HUDEP-2 (cell line): ENCODE measurements at regions not wholly inside any gene's neighbourhood (a gene's known extent, or its start where the extent isn't known, plus 50 kb on each side); places are given as distances from the start of the nearest gene placed in this dataset.

Experiments
- DNase-seq, 76 experiments: peaks; one replicate each; lab custom pipeline; 2025; ENCODE audit not compliant: unreplicated experiment in 76 of 76; lab: John Stamatoyannopoulos, UW

DNA sequence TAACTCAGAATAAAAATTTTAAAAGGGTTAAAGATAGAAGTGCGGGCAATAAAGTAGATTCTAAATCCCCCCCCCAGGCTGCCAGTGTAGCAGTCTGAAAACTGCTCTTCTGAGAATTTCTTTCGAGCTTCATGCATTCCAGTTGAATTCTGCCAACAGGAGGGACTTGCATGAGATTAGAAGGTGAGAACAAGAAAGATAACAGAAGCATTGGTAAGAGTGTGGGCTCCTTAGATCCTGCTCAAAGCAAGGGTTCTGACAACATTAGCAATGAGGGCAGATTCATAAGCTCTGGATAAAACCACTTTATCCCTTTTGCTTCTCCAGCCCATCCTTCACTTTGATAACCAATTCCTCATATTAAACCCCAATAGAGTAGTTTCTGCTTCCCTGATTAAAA, 235.9 kb upstream of the CDH6 start:
- peak in 1 of 76 experiments; percentile 6 for DNase-seq

DNA sequence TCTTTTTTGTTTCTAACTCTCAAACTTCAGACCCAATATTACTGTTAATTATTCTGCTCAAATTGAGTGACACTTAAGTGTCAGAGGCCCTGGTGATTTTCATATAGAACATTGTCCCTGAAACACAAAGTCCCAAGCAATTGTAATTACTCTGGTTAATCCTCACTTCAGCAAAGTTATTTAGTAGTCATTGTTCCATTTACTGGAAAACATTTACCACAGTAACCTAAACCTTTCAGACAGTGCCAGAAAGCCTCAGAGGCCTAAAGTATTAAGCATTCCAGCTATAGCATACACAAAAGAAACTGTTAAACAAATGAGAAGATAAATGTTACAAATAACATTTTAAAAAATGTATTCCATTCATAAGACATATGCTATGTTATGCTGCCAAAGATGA, 237.2 kb upstream of the CDH6 start:
- no peak for DNase-seq

DNA sequence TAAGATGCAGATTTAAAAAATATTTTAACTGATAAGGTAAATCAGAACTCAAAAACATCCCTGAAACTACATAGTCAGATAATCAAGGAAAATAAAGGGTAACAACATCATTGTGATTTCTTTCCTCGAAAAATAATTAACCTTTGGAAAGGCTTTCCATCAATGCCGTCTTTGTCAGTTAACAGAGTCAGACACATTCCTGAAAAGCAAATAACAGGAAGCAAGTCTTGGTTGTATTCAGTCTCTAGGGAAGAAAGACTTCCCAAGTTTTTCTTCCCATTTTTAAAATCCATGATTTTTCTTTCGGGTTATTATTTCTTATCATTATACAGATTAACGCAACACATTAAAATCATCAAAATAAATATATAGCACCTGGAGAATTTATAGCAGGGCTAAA, 256.4 kb upstream of the CDH6 start:
- DNase-seq = no peak

DNA sequence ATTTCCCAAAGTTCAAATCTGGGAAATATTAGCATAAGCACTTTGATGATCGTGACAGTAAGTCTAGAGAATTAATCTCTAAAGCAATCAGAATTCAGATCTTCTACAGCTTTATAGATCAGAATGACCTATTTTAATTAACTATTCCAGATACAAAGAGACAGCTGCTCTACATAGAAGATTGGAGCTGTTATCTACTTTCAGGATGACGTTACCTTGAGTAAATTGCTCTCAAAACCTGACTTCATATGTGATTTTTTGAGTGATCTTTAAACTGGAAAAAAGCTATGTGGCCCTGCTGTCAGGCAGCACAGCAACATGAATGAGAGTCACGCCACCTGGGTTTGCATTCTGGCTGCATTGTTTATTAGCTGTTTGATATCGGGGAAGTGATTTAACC, 259.9 kb upstream of the CDH6 start:
- no peak for DNase-seq

DNA sequence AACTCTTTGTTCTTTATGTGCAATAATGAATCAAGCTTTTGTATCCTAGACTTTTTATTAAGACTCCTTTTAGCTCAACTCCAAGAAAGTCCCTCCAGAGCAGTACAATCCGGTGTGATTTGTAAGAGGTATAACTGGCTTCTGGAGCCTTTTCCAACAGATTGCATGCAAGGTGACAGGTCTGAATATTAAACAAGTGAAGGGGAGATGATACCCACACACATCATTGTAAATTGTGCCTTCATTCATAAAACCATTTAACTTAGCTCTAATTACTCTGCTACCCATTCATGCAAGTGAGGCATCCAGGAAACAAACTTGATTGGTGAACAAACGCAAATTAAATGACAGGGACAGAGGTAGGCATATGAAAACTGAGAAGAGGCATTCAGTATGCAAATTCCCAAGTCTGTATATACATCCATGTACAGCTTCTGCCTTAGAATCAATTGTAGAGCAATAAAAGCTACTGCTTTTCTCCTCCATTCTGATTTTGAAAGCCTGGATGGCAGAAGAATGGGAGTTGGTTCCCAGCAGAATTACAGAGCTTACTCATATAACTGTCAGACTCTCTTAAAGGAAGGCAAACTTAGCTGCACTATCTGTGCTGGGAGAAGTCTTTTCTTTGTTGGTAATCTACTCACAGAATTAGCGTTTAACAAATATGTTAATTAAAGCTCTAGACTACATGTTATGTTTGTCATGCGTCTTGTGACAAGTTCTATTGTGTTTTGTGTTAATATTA, 261.0 kb upstream of the CDH6 start:
- DNase-seq = no peak

DNA sequence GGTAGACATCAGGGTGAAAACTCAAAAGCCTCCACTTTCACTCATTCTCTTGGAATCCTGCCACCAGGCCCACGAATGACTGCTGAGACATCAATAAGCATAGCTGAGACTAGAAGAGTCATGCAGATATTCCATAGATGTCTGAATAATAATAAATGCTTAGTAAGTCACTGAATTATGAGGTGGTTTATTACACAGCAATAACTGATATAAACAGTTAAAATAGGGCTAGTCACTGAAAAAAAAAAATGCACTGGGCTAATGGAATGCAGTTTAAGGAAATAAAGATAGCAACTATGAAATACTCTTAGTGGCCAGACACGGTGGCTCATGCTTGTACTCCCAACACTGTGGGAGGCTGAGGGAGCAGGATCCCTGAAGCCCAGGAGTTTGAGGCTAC, 262.8 kb upstream of the CDH6 start:
- no peak for DNase-seq

DNA sequence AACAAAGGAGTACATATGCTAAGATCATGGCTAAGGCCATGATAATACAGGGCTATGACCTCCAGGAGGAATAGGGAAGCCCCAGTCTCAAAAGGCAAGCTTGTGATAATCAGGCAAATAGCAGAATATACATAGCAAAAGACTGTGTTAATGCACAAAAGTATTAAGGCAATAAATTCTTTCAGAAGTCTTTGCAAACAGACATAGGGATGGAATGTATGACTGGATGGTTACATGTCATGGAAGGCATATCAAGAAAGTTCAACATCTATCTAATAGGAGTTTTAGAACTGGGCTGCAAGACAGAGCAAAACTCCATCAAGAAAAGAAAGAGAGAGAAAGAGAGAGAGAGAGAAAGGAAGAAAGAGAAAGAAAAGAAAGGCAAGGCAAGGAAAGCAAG, 264.5 kb upstream of the CDH6 start:
- no peak for DNase-seq

DNA sequence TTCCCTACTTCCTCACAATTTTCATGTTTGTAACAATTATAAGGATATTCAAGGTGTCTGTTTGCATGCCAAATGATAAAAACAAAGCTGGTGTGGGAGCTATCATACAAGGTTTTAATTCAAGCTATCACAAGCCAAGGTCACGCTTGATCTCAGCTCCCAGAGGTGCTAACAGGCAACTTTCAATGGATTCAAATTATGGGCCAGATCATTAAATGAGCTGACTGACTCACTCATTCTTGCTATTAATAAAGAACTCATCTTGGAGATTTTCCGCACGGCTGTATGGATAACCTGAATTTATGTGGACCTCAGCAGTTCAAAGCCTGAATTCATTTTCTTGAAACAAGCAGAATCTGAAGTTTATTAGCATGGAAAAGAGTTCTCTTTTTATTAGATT, 267.3 kb upstream of the CDH6 start:
- DNase-seq = no peak

DNA sequence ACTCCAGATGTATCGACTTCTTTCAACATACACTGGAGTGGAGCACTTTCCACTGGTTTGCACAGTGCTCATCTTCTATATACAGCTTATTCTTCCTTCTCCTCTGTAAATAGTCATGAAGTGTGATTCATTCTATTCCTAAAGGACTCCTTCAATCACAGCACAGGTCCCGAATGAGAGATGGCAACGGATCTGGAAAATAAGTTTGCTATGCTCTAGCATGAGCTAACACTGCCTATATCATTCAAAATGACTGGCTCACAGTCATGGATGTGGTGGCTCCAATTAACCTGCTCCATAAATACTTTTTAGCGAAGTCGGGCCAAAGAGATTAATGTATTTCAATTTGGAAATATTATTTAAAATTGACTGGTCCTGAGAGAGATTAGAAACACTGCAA, 272.1 kb upstream of the CDH6 start:
- no peak for DNase-seq

DNA sequence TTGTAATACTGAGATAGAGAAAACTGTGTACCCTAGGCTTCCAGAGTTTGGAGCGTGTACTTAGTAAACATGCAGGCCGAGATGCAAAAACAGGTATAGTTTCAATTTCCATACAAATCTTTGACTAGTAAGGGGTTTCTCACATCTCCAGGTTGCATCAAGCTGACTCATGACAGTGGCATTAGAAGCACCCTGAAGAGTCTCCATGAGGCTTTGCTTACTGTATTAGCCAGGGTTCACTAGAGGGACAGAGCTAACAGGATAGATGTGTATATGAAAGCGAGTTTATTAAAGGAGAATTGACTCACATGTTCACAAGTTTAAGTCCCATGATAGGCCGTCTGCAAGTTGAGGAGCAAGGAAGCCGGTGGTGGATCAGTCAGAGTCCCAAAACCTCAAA, 275.3 kb upstream of the CDH6 start:
- no peak for DNase-seq

DNA sequence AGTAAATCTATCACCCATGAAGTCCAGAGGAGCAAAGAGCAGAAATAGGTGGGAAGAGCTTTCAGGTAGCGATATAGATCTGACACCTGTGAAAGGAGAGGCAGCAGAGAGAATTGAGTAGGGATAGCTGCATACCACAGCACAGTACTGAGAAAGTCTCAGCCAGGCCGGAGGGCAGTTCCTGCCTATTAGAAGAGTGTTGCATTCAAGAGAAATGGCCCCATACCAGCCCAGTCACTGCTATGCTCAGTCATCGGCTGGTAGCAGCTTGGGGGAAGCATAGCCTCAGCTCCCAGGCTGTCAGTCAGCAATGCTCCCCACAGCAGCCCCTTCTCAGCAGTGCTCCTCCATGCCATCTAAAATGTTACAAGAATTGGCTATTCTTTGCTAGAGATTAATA, 285.1 kb upstream of the CDH6 start:
- DNase-seq = no peak

DNA sequence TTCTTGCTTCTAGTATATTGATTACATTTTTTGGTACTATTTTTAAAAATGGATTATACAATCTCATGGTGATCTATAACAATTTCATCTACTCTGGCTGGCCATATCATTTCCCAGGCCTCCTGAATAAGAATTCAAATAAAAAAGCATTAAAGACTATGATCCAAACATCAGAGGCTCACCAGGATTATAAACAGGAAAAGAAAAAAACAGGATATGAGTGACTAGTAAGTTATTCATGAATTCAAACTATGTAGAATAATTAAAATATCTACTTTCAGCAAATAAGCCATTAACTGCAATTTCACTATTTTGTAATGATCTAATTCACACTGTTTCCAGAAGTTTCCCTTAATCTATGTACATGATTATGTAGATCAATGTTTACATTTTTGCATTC, 293.1 kb upstream of the CDH6 start:
- no peak for DNase-seq

DNA sequence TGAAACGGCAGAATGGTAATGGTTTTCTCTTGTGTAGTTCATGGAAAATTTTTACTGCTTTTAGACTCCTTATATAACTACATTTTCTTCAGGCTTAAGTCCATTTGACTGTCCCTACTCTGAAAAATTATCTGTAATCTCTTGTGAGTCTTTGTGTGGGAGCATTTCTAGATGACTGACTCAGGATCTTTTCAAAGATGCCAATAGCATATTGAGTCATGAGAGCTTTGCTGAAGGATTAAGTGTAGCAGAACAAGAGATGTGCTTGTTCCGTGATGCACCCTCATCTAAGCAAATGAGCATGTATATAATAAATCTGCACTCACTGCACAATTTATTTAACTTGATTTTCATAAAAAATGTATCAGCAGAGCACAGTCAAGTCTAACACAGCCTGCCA, 298.7 kb upstream of the CDH6 start:
- DNase-seq = peak in 3 of 76 experiments; percentile 4 to 33 (median 11)

DNA sequence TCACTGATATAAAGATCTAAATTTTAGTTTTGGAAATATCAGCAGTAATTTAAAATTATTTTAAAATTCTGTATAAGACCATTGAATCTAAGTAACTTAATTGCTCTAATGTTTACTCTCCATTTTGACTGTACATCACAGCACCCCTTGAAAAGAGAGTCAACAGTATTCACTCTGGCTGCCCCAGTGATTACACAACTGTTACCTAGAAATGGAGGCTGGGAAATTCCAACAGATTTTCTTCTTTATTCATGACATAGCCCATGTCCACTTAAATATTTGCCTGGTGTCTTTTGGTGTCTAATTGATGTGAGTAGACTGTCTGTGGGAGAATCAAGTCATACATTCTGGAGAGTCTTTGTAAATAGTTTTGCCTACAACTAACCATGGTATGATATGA, 301.8 kb upstream of the CDH6 start:
- DNase-seq = no peak

DNA sequence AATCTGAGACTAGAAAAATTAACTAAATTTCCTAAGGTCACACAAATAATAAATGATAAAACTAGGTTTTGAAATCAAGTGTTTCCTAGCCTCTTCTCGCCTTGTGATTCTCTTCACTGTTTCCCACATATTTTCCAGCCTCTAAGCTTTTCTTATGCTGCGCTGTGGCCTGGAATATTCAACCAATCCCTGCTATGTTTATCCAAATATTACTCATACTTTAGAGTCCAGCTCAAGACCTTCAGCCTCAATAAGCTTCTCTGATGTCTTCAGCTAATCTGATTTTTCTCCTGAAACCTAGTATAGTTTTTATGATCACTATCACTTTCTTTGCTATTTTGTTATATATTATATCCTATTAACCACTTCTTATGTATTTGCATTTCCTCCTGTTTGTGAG, 303.1 kb upstream of the CDH6 start:
- no peak for DNase-seq

DNA sequence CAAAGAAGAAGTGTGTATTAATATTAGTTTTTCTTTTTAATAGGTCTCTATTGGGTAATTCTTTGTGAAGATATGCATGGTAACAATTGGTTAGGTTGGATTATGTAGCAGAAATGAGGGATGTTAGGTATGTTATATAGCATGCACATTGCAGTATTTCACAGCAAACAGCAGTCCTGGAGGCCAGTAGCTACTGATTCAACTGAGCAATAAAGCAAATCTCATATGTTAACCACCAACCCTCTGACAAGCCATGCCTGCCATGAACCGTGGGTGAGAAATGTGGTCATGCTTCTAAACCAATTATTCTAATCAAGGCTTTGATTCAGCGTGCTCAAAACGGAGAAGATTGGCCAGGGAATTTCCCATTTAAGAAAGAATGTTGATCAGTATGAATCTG, 313.0 kb upstream of the CDH6 start:
- no peak for DNase-seq

DNA sequence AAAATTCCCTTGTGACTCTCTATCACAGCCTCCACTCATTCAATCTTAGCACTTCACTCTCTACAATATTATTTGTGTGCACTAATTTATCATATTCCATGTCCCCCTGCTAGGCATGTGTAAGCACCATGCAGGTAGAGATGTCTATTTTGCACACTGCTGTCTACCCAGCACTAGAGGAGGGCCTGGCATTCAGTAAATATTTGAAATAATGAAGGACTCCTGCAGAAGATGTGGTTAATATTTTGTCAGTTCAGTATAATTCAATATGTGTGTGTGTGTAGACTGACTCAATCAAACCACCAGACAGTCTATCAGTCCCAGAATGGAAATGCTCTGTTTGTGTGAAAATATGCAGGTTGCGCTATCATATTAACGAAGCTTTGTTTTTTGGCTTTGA, 313.6 kb upstream of the CDH6 start:
- no peak for DNase-seq

DNA sequence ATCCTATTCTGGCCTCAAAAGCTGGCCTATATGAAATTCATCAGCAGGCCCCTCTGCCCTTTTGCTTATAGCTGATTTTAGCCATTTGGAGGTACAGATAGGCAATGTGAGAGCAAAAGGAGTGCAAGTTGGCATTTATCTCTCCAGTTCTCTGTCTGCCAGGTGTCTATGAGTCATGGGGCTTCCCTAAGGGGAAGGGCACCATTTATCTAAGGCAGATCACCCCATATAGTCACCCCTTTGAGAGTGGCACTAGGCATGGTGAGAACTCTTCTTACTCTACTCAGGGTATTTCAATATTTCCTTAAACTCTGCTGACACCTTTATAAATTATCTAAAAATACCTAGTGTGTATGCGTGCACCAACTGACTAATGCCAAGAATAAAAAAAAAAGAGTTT, 314.7 kb upstream of the CDH6 start:
- peak in 22 of 76 experiments; percentile 1 to 58 (median 14) for DNase-seq

DNA sequence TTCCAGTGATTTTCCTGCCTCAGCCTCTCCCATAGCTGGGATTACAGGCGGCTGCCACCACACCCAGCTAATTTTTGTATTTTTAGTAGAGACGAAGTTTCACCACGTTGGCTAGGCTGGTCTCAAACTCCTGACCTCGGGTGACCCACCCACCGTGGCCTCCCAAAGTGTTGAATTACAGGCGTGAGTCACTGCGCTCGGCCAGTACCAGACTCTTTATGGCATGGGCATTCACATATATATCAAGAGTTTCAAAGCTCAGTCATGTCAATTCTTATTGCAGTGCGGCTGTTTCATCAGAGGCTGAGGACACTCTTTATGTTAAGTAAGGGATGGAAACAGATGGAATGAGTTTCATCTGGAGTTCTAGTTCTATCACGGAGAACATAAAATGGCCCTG, 315.2 kb upstream of the CDH6 start:
- no peak for DNase-seq

DNA sequence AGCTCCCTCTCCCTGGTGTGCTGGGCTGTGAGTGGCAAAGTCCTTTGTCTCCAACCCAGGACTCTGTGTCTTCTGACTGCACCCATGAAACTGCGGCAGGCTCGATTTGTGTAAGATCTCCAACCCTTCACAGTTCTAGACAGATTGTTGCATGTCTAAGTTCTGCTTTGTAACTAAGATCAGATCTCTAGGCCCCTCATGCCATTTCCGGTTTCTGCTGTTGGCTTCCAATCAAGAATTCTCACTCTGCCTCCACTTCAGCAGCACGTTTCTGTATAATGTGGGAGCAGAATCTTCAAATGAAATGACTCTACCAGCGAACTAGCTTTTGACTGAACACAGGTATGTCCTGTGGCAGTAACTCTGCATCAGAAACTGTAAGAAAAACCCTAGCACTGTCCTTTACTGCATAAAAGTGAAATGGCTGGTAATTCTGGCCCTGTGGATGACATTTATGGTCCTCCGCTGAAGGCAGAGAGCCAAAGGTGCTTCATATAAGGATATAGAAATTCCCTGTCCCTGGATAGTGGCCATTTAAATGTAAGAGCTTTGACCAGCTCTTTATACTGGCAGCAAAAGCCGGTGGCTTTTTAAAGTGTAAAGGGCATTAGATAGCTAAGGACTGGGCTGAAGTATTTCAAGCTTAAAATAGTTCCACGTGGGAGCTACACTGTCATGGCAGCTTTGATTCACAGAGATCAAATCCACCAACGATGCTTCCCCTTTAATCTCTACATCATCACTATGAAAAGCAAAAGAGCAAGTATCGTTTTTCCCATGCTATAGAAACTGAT, 319.0 kb upstream of the CDH6 start:
- no peak for DNase-seq

DNA sequence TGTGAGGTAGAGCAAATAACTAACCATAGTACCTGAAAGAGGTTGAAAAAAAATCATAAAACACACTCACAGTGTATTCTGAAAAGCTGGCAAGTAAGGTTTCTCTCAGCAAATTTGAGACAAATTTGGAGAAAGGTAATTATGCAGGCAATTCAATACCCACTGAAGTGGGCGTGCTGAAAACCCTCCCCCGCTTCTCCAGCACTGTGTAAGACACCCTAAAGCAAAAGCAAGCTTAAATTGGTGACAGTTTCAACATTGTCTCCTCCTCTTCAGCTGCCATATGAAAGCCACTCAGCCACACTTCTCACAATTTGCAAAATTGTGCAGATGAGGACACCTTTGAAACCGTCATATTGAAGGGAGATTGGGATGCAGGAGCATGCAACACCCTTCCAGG, 322.3 kb upstream of the CDH6 start:
- DNase-seq = no peak

DNA sequence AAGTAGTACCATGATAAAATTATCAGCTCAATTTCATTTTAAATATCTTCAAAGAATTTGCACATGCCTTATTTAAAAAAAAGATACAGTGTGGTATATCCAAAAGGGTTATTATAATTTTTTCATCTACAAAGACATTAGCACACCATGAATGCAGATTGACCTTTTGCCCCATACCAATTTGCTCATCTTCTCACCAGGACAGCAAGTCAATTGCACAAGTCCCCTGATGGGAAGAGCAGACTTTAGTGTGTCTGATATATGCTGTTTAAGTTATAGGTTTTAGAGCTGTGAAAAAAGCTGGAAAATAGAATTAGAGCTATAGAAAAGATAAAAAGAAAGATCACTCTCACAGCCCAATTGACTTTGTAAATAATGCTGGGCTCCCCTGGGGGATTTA, 325.8 kb upstream of the CDH6 start:
- DNase-seq = no peak
